HUES6 (cell line): ENCODE measurements at regions not wholly inside any gene's neighbourhood (a gene's known extent, or its start where the extent isn't known, plus 50 kb on each side); places are given as distances from the start of the nearest gene placed in this dataset.

ENCODE experiments used
- H3K27ac ChIP-seq: 2 replicates; pipeline ENCODE4 v1.7.0; 2013; ENCODE audit warnings: low read depth, mild to moderate bottlenecking, low read length, inconsistent platforms
- H3K27me3 ChIP-seq: 2 replicates; pipeline ENCODE4 v1.6.1; 2013; ENCODE audit warnings: low read length; ENCODE audit not compliant: control insufficient read depth, insufficient read depth
- H3K36me3 ChIP-seq: 2 replicates; pipeline ENCODE4 v1.6.1; 2013; ENCODE audit warnings: low read length; ENCODE audit not compliant: control insufficient read depth, insufficient read depth
- H3K4me1 ChIP-seq: 2 replicates; pipeline ENCODE4 v1.6.1; 2013; ENCODE audit warnings: low read length; ENCODE audit not compliant: control insufficient read depth, insufficient read depth
- H3K4me3 ChIP-seq: 2 replicates; pipeline ENCODE4 v1.5.1; 2013; ENCODE audit warnings: low read depth, low read length
- H3K9ac ChIP-seq: one replicate; pipeline ENCODE4 v1.6.1; 2013; ENCODE audit warnings: mild to moderate bottlenecking, low read length
- H3K9me3 ChIP-seq: 2 replicates; pipeline ENCODE4 v1.6.1; 2013; ENCODE audit warnings: low read depth, low read length; ENCODE audit not compliant: control insufficient read depth, insufficient read depth

DNA sequence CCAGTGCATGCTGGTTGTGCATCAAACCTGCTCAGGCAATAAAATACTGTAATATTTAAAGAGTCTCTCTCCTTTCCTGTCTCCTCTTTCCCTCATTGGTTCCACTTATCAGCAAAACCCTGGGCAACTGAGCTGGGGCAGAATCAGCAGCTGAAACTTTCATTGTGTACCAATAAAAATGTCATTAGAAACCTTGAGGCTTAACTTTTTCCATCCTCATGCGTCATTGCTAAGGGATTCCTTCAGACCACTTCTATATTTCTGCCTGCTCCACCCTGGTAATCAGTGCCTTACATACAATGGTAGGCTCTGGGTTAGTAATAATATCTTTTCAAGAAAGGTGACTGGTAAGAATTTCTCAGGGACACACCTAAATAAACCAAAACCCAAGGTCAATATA lies 880.3 kb downstream of the RPA4 start:
- Histone ChIP-seq H3K27ac (0 out of 2 replicates have a peak overlapping the region, but pooled peaks have one; percentile 32), H3K4me1 (peaks cover 29% of the 10 kb centered on the region), H3K27me3 (no peaks in the 10 kb centered on the region), H3K9me3 (no peaks in the 10 kb centered on the region), H3K4me3 (no peak overlapping the region), H3K36me3 (no peaks in the 10 kb centered on the region), H3K9ac (no peak overlapping the region)

DNA sequence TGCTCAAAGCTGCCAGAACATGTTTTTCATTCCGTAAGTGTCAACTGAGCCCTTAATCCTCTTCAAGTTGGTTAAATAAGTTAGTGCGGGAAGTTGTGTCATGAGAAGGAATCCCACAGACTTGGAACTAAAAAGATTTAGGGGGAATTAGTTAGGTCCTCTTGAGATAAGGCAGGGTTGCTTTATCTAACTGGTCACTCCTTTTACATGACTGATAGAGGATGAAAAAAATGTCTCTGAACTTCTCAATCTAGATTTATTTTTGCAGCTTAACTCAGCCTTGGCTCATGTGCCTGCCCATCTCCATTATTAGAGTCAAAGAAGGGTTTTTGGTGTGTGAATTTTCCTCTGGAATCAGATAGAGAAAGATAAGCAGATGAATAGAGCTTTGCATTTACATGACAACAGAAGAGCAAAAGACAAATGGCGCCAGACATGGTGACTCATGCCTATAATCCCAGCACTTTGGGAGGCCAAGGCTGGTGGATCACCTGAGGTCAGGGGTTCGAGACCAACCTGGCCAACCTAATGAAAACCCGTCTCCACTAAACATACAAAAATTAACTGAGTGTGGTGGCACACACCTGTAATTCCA lies 882.9 kb downstream of the RPA4 start:
- Histone ChIP-seq H3K27ac (no peak overlapping the region), H3K36me3 (no peaks in the 10 kb centered on the region), H3K27me3 (no peaks in the 10 kb centered on the region), H3K9ac (no peak overlapping the region), H3K9me3 (no peaks in the 10 kb centered on the region), H3K4me3 (no peak overlapping the region), H3K4me1 (peaks cover 29% of the 10 kb centered on the region)

DNA sequence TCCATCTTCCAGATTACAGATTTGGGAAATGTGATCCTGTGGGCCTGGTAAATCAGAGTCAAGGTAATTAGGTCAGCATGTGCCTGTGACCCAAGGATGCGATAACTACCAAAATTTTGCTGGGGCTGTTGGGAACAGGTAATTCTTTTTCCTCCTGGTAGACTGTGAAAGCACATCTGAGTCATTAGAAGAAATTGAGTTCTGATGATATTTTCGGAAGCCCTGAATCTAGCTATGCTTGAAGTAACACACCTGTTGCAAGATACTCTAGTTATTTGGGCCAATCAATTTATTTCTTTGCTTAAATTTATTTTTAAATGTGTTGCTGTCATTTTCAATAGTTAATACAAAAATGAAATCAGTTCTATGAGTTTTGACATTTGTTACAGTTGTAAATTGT lies 903.6 kb downstream of the RPA4 start:
- H3K4me1 ChIP-seq = no peaks in the 10 kb centered on the region

GRCh38 chrX:97787849-97788248 lies 904.1 kb downstream of the RPA4 start:
- peaks cover under 1% of the 10 kb centered on the region; the same call in 1 of the 2 replicates for H3K4me1 ChIP-seq
- H3K4me3 ChIP-seq = no peak overlapping the region
- H3K9me3 ChIP-seq = no peaks in the 10 kb centered on the region
- no peaks in the 10 kb centered on the region for H3K27me3 ChIP-seq
- no peak overlapping the region for H3K27ac ChIP-seq
- no peaks in the 10 kb centered on the region for H3K36me3 ChIP-seq
- H3K9ac ChIP-seq = no peak overlapping the region

More for the DNA sequence above, 903.6 kb downstream of the RPA4 start:
- Histone ChIP-seq H3K36me3 (no peaks in the 10 kb centered on the region), H3K27me3 (no peaks in the 10 kb centered on the region), H3K27ac (no peak overlapping the region), H3K4me3 (no peak overlapping the region), H3K9ac (no peak overlapping the region), H3K9me3 (no peaks in the 10 kb centered on the region)

DNA sequence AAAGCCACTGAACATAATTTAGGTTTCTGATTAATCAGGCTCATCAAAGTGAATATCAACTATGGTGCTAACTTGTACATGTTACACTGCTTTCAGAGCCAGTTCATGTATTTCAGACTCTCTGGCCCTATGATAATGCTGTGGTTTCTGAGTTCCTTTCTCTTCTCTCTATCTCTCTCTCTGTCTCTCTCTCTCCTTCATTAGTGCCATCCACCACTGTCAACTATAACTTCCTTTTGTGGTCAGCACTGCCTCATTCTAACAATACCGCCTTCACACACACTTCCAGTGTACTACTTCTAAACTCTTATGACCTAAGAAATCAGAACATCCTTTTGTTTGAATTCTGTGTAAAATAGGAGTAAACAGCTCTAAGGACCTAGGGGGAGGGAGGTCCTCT lies 907.1 kb downstream of the RPA4 start:
- H3K36me3 ChIP-seq = no peaks in the 10 kb centered on the region
- no peak overlapping the region for H3K27ac ChIP-seq
- H3K27me3 ChIP-seq = no peaks in the 10 kb centered on the region
- 0 out of 2 replicates have a peak, but pooled peaks cover 2% of the 10 kb centered on the region for H3K9me3 ChIP-seq
- peaks cover 6% of the 10 kb centered on the region; the same call in 1 of the 2 replicates for H3K4me1 ChIP-seq
- no peak overlapping the region for H3K4me3 ChIP-seq
- H3K9ac ChIP-seq = no peak overlapping the region

GRCh38 chrX:97797076-97797475 lies 913.4 kb downstream of the RPA4 start:
- H3K4me1 ChIP-seq = peaks cover 6% of the 10 kb centered on the region; the same call in 1 of the 2 replicates
- no peaks in the 10 kb centered on the region for H3K27me3 ChIP-seq
- 0 out of 2 replicates have a peak, but pooled peaks cover 2% of the 10 kb centered on the region for H3K9me3 ChIP-seq
- H3K36me3 ChIP-seq = no peaks in the 10 kb centered on the region
- no peak overlapping the region for H3K9ac ChIP-seq
- H3K4me3 ChIP-seq = no peak overlapping the region
- H3K27ac ChIP-seq = no peak overlapping the region

- Histone ChIP-seq H3K9ac (no peak overlapping the region), H3K4me1 (no peaks in the 10 kb centered on the region), H3K27me3 (no peaks in the 10 kb centered on the region), H3K36me3 (no peaks in the 10 kb centered on the region), H3K9me3 (peaks cover 5% of the 10 kb centered on the region; the same call in 1 of the 2 replicates), H3K27ac (no peak overlapping the region), H3K4me3 (no peak overlapping the region)
These were observed 922.5 kb downstream of the RPA4 start for GRCh38 chrX:97806238-97806637.

DNA sequence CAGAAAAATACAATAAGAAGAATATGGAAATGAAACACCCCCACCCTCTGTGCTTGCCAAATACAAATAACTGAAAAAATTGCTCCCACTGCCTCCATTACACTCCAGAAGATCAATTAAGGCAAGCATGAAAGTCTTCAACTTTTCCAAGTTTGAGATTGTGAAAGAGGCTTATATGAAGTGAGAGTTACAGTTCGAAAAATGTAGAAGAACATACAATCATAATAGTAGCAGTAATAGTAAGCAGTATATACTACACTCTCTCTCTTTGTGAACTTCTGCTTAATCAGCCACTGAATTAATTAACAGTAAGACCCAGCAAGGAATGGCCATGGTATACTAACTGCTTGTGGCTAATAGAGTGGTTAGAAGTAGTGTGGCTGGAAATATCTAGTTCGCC lies 923.2 kb downstream of the RPA4 start:
- no peaks in the 10 kb centered on the region for H3K27me3 ChIP-seq
- no peaks in the 10 kb centered on the region for H3K4me1 ChIP-seq
- no peaks in the 10 kb centered on the region for H3K36me3 ChIP-seq
- H3K9me3 ChIP-seq = peaks cover 5% of the 10 kb centered on the region; the same call in 1 of the 2 replicates
- no peak overlapping the region for H3K4me3 ChIP-seq
- no peak overlapping the region for H3K9ac ChIP-seq
- no peak overlapping the region for H3K27ac ChIP-seq

GRCh38 chrX:97820170-97820569 lies 936.5 kb downstream of the RPA4 start:
- no peak overlapping the region for H3K9ac ChIP-seq
- no peaks in the 10 kb centered on the region for H3K9me3 ChIP-seq
- H3K27ac ChIP-seq = no peak overlapping the region
- H3K27me3 ChIP-seq = no peaks in the 10 kb centered on the region
- H3K4me1 ChIP-seq = no peaks in the 10 kb centered on the region
- no peak overlapping the region for H3K4me3 ChIP-seq
- H3K36me3 ChIP-seq = no peaks in the 10 kb centered on the region

DNA sequence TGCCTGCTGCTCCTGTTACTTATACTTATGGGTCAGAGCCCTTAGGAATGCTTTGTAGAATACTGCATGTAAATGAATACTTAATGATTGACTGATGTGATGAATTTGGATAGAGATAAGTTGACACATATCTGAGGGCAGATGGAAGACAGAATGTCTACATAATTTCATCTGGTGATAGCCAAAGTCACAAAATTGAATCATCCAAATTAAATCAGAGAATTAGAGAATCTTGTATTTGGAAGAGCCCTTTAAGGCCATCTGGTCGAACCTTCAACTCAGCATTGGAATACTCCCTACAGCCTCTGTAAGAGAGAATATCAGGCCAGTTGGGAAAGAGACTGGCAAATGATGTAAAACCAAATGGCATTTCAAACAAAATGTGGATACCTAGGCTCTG lies 944.8 kb downstream of the RPA4 start:
- Histone ChIP-seq H3K9me3 (no peaks in the 10 kb centered on the region), H3K4me1 (no peaks in the 10 kb centered on the region), H3K36me3 (no peaks in the 10 kb centered on the region), H3K9ac (no peak overlapping the region), H3K4me3 (no peak overlapping the region), H3K27me3 (no peaks in the 10 kb centered on the region), H3K27ac (no peak overlapping the region)

DNA sequence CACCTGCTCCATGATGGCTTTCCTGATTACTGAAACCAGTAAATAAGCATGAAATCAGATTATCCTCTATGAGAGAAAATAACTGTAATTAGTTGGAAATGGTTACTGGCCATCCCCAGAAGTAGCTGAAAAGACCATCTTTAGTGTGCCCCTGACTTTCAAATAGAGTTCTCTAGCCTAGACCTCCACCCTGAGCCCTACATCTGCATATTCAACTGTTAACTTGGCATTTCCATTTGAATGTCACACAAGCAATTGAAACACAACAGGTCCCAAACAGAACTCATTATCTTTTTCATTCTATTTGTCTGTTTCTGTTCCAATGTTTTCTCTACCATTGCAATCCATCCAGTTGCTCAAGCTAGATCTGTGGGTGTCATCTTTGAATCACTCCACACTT lies 952.3 kb downstream of the RPA4 start:
- H3K9ac ChIP-seq = no peak overlapping the region
- H3K4me1 ChIP-seq = peaks cover 29% of the 10 kb centered on the region
- H3K9me3 ChIP-seq = no peaks in the 10 kb centered on the region
- no peak overlapping the region for H3K4me3 ChIP-seq
- 0 out of 2 replicates have a peak overlapping the region, but pooled peaks have one; percentile 16 for H3K27ac ChIP-seq
- no peaks in the 10 kb centered on the region for H3K36me3 ChIP-seq
- H3K27me3 ChIP-seq = no peaks in the 10 kb centered on the region
